ENCODE measurements at regions not wholly inside any gene's neighbourhood (a gene's known extent, or its start where the extent isn't known, plus 50 kb on each side); places are given as distances from the start of the nearest gene placed in this dataset.

DNA sequence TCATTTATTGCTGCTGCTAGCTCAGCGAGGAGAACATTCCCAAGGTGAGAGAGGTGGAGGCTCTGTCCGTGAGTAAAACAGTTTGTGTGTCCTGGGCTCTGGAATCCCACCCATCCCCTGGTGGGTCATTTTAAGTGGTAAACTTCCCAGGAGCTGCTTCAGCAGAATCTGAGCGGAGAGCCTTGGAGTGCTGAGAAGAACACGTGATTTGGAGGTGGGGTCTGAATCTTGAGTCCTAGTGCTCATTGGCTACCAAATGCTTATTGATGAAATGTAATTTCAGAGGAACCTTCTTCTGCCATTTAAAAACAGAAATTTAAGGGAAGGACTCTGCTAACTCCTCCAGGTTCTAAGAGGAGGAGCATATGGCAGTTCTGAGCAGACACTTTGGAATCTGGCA lies 132.4 kb downstream of the CDH26 start:
- H3K27ac ChIP-seq (ENCODE audit: low read length) = no peak overlapping the region

GRCh38 chr20:60091305-60091704 lies 133.1 kb downstream of the CDH26 start:
- Histone ChIP-seq H3K36me3 (ENCODE audit: insufficient read depth, low read length) (no peaks in the 10 kb centered on the region), H3K27me3 (ENCODE audit: low read length) (no peaks in the 10 kb centered on the region), H3K27ac (ENCODE audit: low read length) (no peak overlapping the region), H3K4me2 (ENCODE audit: low read depth, low read length, poor library complexity, severe bottlenecking) (no peak overlapping the region), H2AFZ (ENCODE audit: low read length) (no peak overlapping the region), H3K4me3 (ENCODE audit: low read length) (no peak overlapping the region), H3K9me2 (replicated peaks; ENCODE audit: insufficient read depth, low read length) (no peaks in the 10 kb centered on the region), H3K9me3 (ENCODE audit: low read length) (no peaks in the 10 kb centered on the region), H3K79me2 (ENCODE audit: low read length) (no peaks in the 10 kb centered on the region), H4K20me1 (ENCODE audit: insufficient read depth, low read depth, low read length) (no peaks in the 10 kb centered on the region), H3K4me1 (ENCODE audit: low read length) (no peaks in the 10 kb centered on the region; the same call in 1 of the 2 replicates), H3K9ac (ENCODE audit: low read length) (no peak overlapping the region)
- DNase-seq = no peak

More for the DNA sequence above, 132.4 kb downstream of the CDH26 start:
- Histone ChIP-seq H4K20me1 (ENCODE audit: insufficient read depth, low read depth, low read length) (no peaks in the 10 kb centered on the region), H2AFZ (ENCODE audit: low read length) (no peak overlapping the region), H3K9me3 (ENCODE audit: low read length) (no peaks in the 10 kb centered on the region), H3K9me2 (replicated peaks; ENCODE audit: insufficient read depth, low read length) (no peaks in the 10 kb centered on the region), H3K36me3 (ENCODE audit: insufficient read depth, low read length) (no peaks in the 10 kb centered on the region), H3K79me2 (ENCODE audit: low read length) (no peaks in the 10 kb centered on the region), H3K4me2 (ENCODE audit: low read depth, low read length, poor library complexity, severe bottlenecking) (no peak overlapping the region), H3K4me1 (ENCODE audit: low read length) (no peaks in the 10 kb centered on the region; the same call in 1 of the 2 replicates), H3K9ac (ENCODE audit: low read length) (no peak overlapping the region), H3K4me3 (ENCODE audit: low read length) (no peak overlapping the region), H3K27me3 (ENCODE audit: low read length) (no peaks in the 10 kb centered on the region)
- no peak for DNase-seq

- Histone ChIP-seq H3K36me3 (ENCODE audit: insufficient read depth, low read length) (no peaks in the 10 kb centered on the region), H3K79me2 (ENCODE audit: low read length) (no peaks in the 10 kb centered on the region), H4K20me1 (ENCODE audit: insufficient read depth, low read depth, low read length) (no peaks in the 10 kb centered on the region), H3K4me3 (ENCODE audit: low read length) (no peak overlapping the region), H3K27ac (ENCODE audit: low read length) (no peak overlapping the region), H2AFZ (ENCODE audit: low read length) (no peak overlapping the region), H3K9me3 (ENCODE audit: low read length) (no peaks in the 10 kb centered on the region), H3K9me2 (replicated peaks; ENCODE audit: insufficient read depth, low read length) (no peaks in the 10 kb centered on the region), H3K4me1 (ENCODE audit: low read length) (no peaks in the 10 kb centered on the region; the same call in 1 of the 2 replicates), H3K4me2 (ENCODE audit: low read depth, low read length, poor library complexity, severe bottlenecking) (no peak overlapping the region), H3K27me3 (ENCODE audit: low read length) (no peaks in the 10 kb centered on the region), H3K9ac (ENCODE audit: low read length) (no peak overlapping the region)
- DNase-seq = no peak
Observed at GRCh38 chr20:60091861-60092260, 133.6 kb downstream of the CDH26 start.

- Histone ChIP-seq H3K27ac (ENCODE audit: low read length) (no peak overlapping the region), H3K4me3 (ENCODE audit: low read length) (no peak overlapping the region), H3K9me2 (replicated peaks; ENCODE audit: insufficient read depth, low read length) (no peaks in the 10 kb centered on the region), H3K27me3 (ENCODE audit: low read length) (no peaks in the 10 kb centered on the region), H4K20me1 (ENCODE audit: insufficient read depth, low read depth, low read length) (no peaks in the 10 kb centered on the region), H3K4me2 (ENCODE audit: low read depth, low read length, poor library complexity, severe bottlenecking) (no peak overlapping the region), H3K9ac (ENCODE audit: low read length) (no peak overlapping the region), H3K4me1 (ENCODE audit: low read length) (no peaks in the 10 kb centered on the region; the same call in 1 of the 2 replicates), H3K9me3 (ENCODE audit: low read length) (no peaks in the 10 kb centered on the region), H3K36me3 (ENCODE audit: insufficient read depth, low read length) (no peaks in the 10 kb centered on the region), H2AFZ (ENCODE audit: low read length) (no peak overlapping the region), H3K79me2 (ENCODE audit: low read length) (no peaks in the 10 kb centered on the region)
- DNase-seq = no peak
Observed at GRCh38 chr20:60092729-60093128, 134.5 kb downstream of the CDH26 start.

- Histone ChIP-seq H3K9me2 (replicated peaks; ENCODE audit: insufficient read depth, low read length) (no peaks in the 10 kb centered on the region), H3K27me3 (ENCODE audit: low read length) (no peaks in the 10 kb centered on the region), H3K36me3 (ENCODE audit: insufficient read depth, low read length) (no peaks in the 10 kb centered on the region), H3K27ac (ENCODE audit: low read length) (no peak overlapping the region), H3K4me3 (ENCODE audit: low read length) (no peak overlapping the region), H3K4me1 (ENCODE audit: low read length) (no peaks in the 10 kb centered on the region; the same call in 1 of the 2 replicates), H3K79me2 (ENCODE audit: low read length) (no peaks in the 10 kb centered on the region), H3K9ac (ENCODE audit: low read length) (no peak overlapping the region), H2AFZ (ENCODE audit: low read length) (no peak overlapping the region), H3K9me3 (ENCODE audit: low read length) (peaks cover 3% of the 10 kb centered on the region; the same call in 1 of the 2 replicates), H3K4me2 (ENCODE audit: low read depth, low read length, poor library complexity, severe bottlenecking) (no peak overlapping the region), H4K20me1 (ENCODE audit: insufficient read depth, low read depth, low read length) (no peaks in the 10 kb centered on the region)
- DNase-seq = peak; percentile 64
Observed at GRCh38 chr20:60095456-60095855, 137.2 kb downstream of the CDH26 start.

DNA sequence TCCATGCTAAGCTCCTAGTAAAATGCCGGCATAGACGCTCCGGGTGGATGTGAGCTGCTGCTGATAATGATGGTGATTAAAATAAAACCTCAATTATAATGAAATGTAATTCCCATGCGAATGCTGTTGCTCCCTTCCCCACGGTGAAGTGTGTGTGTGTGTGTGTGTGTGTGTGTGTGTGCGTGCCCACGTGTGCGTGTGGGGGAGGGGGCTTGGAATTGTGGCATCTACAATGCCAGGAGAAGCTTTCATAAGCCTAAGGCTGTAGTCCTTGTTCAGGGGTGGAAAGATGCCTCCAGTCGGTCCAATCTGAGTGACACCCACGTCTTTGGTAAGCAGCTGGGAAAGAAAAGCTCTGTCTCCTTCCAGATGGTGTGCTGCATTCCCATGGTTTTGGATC lies 137.9 kb downstream of the CDH26 start:
- no peak overlapping the region for H3K27ac ChIP-seq (ENCODE audit: low read length)
- H4K20me1 ChIP-seq (ENCODE audit: insufficient read depth, low read depth, low read length) = no peaks in the 10 kb centered on the region
- no peak overlapping the region for H3K9ac ChIP-seq (ENCODE audit: low read length)
- no peaks in the 10 kb centered on the region for H3K79me2 ChIP-seq (ENCODE audit: low read length)
- H3K9me3 ChIP-seq (ENCODE audit: low read length) = peaks cover 3% of the 10 kb centered on the region; the same call in 1 of the 2 replicates
- no peaks in the 10 kb centered on the region for H3K27me3 ChIP-seq (ENCODE audit: low read length)
- no peaks in the 10 kb centered on the region for H3K36me3 ChIP-seq (ENCODE audit: insufficient read depth, low read length)
- no peaks in the 10 kb centered on the region; the same call in 1 of the 2 replicates for H3K4me1 ChIP-seq (ENCODE audit: low read length)
- no peak for DNase-seq
- H3K4me3 ChIP-seq (ENCODE audit: low read length) = no peak overlapping the region
- no peak overlapping the region for H2AFZ ChIP-seq (ENCODE audit: low read length)
- H3K4me2 ChIP-seq (ENCODE audit: low read depth, low read length, poor library complexity, severe bottlenecking) = no peak overlapping the region
- H3K9me2 ChIP-seq (replicated peaks; ENCODE audit: insufficient read depth, low read length) = no peaks in the 10 kb centered on the region

GRCh38 chr20:60097285-60097684 lies 139.1 kb downstream of the CDH26 start:
- Histone ChIP-seq H3K9me3 (ENCODE audit: low read length) (peaks cover 3% of the 10 kb centered on the region; the same call in 1 of the 2 replicates), H4K20me1 (ENCODE audit: insufficient read depth, low read depth, low read length) (no peaks in the 10 kb centered on the region), H3K27ac (ENCODE audit: low read length) (no peak overlapping the region), H3K4me3 (ENCODE audit: low read length) (no peak overlapping the region), H2AFZ (ENCODE audit: low read length) (no peak overlapping the region), H3K27me3 (ENCODE audit: low read length) (no peaks in the 10 kb centered on the region), H3K9ac (ENCODE audit: low read length) (no peak overlapping the region), H3K4me1 (ENCODE audit: low read length) (no peaks in the 10 kb centered on the region; the same call in 1 of the 2 replicates), H3K36me3 (ENCODE audit: insufficient read depth, low read length) (no peaks in the 10 kb centered on the region), H3K4me2 (ENCODE audit: low read depth, low read length, poor library complexity, severe bottlenecking) (no peak overlapping the region), H3K9me2 (replicated peaks; ENCODE audit: insufficient read depth, low read length) (no peaks in the 10 kb centered on the region), H3K79me2 (ENCODE audit: low read length) (no peaks in the 10 kb centered on the region)
- DNase-seq = no peak

- no peak overlapping the region for H3K9ac ChIP-seq (ENCODE audit: low read length)
- no peaks in the 10 kb centered on the region for H3K36me3 ChIP-seq (ENCODE audit: insufficient read depth, low read length)
- no peaks in the 10 kb centered on the region for H3K27me3 ChIP-seq (ENCODE audit: low read length)
- H3K79me2 ChIP-seq (ENCODE audit: low read length) = no peaks in the 10 kb centered on the region
- H3K4me3 ChIP-seq (ENCODE audit: low read length) = no peak overlapping the region
- H3K9me3 ChIP-seq (ENCODE audit: low read length) = peaks cover 3% of the 10 kb centered on the region; the same call in 1 of the 2 replicates
- no peak overlapping the region for H3K4me2 ChIP-seq (ENCODE audit: low read depth, low read length, poor library complexity, severe bottlenecking)
- no peaks in the 10 kb centered on the region for H3K4me1 ChIP-seq (ENCODE audit: low read length)
- DNase-seq = no peak
- no peaks in the 10 kb centered on the region for H4K20me1 ChIP-seq (ENCODE audit: insufficient read depth, low read depth, low read length)
- no peaks in the 10 kb centered on the region for H3K9me2 ChIP-seq (replicated peaks; ENCODE audit: insufficient read depth, low read length)
- no peak overlapping the region for H2AFZ ChIP-seq (ENCODE audit: low read length)
- no peak overlapping the region for H3K27ac ChIP-seq (ENCODE audit: low read length)
Observed at GRCh38 chr20:60100780-60101179, 142.6 kb downstream of the CDH26 start.
